Astrocyte (in vitro differentiated cells and primary cell): ENCODE measurements at regions not wholly inside any gene's neighbourhood (a gene's known extent, or its start where the extent isn't known, plus 50 kb on each side); places are given as distances from the start of the nearest gene placed in this dataset.

Source experiments
- DNase-seq: peaks from one replicate; pipeline ENCODE4 v3.0.0-alpha.2; 2010; ENCODE audit warnings: low read depth
- FAIRE-seq: peaks from 2 replicates; lab custom pipeline; 2011; peaks lifted over from hg19 to GRCh38; lab: Jason Lieb, UNC
- H2AFZ ChIP-seq: 2 replicates; pipeline ENCODE4 v1.6.0; 2012; ENCODE audit warnings: low read depth, low read length, inconsistent platforms
- H3K27ac ChIP-seq: 2 replicates; pipeline ENCODE4 v1.5.1; 2011; ENCODE audit warnings: low read depth, low read length, inconsistent platforms
- H3K27me3 ChIP-seq: 2 replicates; pipeline ENCODE4 v1.6.0; 2011; ENCODE audit warnings: low read length, inconsistent platforms; ENCODE audit not compliant: insufficient read depth
- H3K36me3 ChIP-seq: 2 replicates; pipeline ENCODE4 v1.5.1; 2011; ENCODE audit warnings: low read length, inconsistent platforms; ENCODE audit not compliant: insufficient read depth
- H3K4me1 ChIP-seq: 2 replicates; pipeline ENCODE4 v1.5.1; 2011; ENCODE audit warnings: low read length, inconsistent platforms; ENCODE audit not compliant: insufficient read depth
- H3K4me2 ChIP-seq: 2 replicates; pipeline ENCODE4 v1.6.0; 2012; ENCODE audit warnings: low read length, inconsistent platforms
- H3K4me3 ChIP-seq: 2 replicates; pipeline ENCODE4 v1.5.1; 2011; ENCODE audit warnings: low read depth, mild to moderate bottlenecking, low read length, inconsistent platforms; ENCODE audit not compliant: insufficient read depth
- H3K79me2 ChIP-seq: 2 replicates; pipeline ENCODE4 v1.6.0; 2012; ENCODE audit warnings: mild to moderate bottlenecking, low read length, inconsistent platforms; ENCODE audit not compliant: insufficient read depth
- H3K9ac ChIP-seq: 2 replicates; pipeline ENCODE4 v1.6.0; 2012; ENCODE audit warnings: mild to moderate bottlenecking, low read length, inconsistent platforms
- H3K9me3 ChIP-seq: 2 replicates; pipeline ENCODE4 v1.5.1; 2012; ENCODE audit warnings: low read depth, mild to moderate bottlenecking, low read length, inconsistent platforms; ENCODE audit not compliant: insufficient read depth
- H4K20me1 ChIP-seq: 2 replicates; pipeline ENCODE4 v1.6.0; 2012; ENCODE audit warnings: low read length, inconsistent platforms; ENCODE audit not compliant: insufficient read depth
- H3K27ac Mint-ChIP-seq: one replicate; pipeline ENCODE4 v1.8.0; 2021; ENCODE audit warnings: mild to moderate bottlenecking, mixed read lengths; ENCODE audit not compliant: unreplicated experiment
- H3K27me3 Mint-ChIP-seq: one replicate; pipeline ENCODE4 v1.8.0; 2021; ENCODE audit warnings: low read depth, mixed read lengths; ENCODE audit not compliant: unreplicated experiment
- H3K36me3 Mint-ChIP-seq: one replicate; pipeline ENCODE4 v1.8.0; 2021; ENCODE audit warnings: low read depth, mixed read lengths; ENCODE audit not compliant: unreplicated experiment
- H3K4me1 Mint-ChIP-seq: one replicate; pipeline ENCODE4 v1.8.0; 2021; ENCODE audit warnings: low read depth, mixed read lengths; ENCODE audit not compliant: unreplicated experiment
- H3K4me3 Mint-ChIP-seq: one replicate; pipeline ENCODE4 v1.8.0; 2021; ENCODE audit warnings: mild to moderate bottlenecking, moderate library complexity, mixed read lengths; ENCODE audit not compliant: unreplicated experiment
- H3K9me3 Mint-ChIP-seq: one replicate; pipeline ENCODE4 v1.8.0; 2021; ENCODE audit warnings: mild to moderate bottlenecking, mixed read lengths; ENCODE audit not compliant: unreplicated experiment
- CTCF ChIP-seq: IDR thresholded peaks from 2 replicates; pipeline ENCODE4 v1.5.1; 2011; ENCODE audit warnings: low read depth, mild to moderate bottlenecking, inconsistent platforms, low read length, moderate library complexity; ENCODE audit not compliant: insufficient read depth
- EZH2 ChIP-seq: IDR thresholded peaks from 2 replicates; pipeline ENCODE4 v1.6.1; 2012; ENCODE audit warnings: mild to moderate bottlenecking, low read length, inconsistent platforms; ENCODE audit not compliant: insufficient read depth

- FAIRE-seq: no peak
Measured at GRCh38 chr11:129580278-129580677, 204.6 kb downstream of the BARX2 start.

GRCh38 chr11:129584316-129584715 is 208.7 kb downstream of the BARX2 start:
- no peaks in the 10 kb centered on the region for H3K36me3 ChIP-seq
- no peaks in the 10 kb centered on the region for H3K4me1 ChIP-seq
- no peak overlapping the region for H3K27ac Mint-ChIP-seq
- no peak overlapping the region for H3K4me3 ChIP-seq
- H4K20me1 ChIP-seq: no peaks in the 10 kb centered on the region
- H3K9me3 Mint-ChIP-seq: peaks cover 2% of the 10 kb centered on the region
- peaks cover 17% of the 10 kb centered on the region for H3K27me3 Mint-ChIP-seq
- no peak overlapping the region for H3K9ac ChIP-seq
- H2AFZ ChIP-seq: no peak overlapping the region
- H3K27me3 ChIP-seq: no peaks in the 10 kb centered on the region
- no peak for FAIRE-seq
- no peak for DNase-seq
- no peak overlapping the region for H3K27ac ChIP-seq
- no peak for TF ChIP-seq EZH2
- no peak for TF ChIP-seq CTCF
- H3K4me2 ChIP-seq: no peak overlapping the region
- no peaks in the 10 kb centered on the region for H3K9me3 ChIP-seq
- H3K4me3 Mint-ChIP-seq: no peak overlapping the region
- no peaks in the 10 kb centered on the region for H3K4me1 Mint-ChIP-seq
- no peaks in the 10 kb centered on the region for H3K79me2 ChIP-seq
- no peaks in the 10 kb centered on the region for H3K36me3 Mint-ChIP-seq

More at GRCh38 chr11:129580278-129580677, 204.6 kb downstream of the BARX2 start:
- Mint-ChIP-seq H3K36me3 (no peaks in the 10 kb centered on the region), H3K4me1 (no peaks in the 10 kb centered on the region), H3K9me3 (no peaks in the 10 kb centered on the region), H3K27me3 (peaks cover 23% of the 10 kb centered on the region), H3K27ac (no peak overlapping the region), H3K4me3 (no peak overlapping the region)
- H3K27ac ChIP-seq: no peak overlapping the region
- no peak overlapping the region for H3K4me2 ChIP-seq
- no peaks in the 10 kb centered on the region for H3K79me2 ChIP-seq
- no peak overlapping the region for H3K9ac ChIP-seq
- H3K9me3 ChIP-seq: no peaks in the 10 kb centered on the region
- no peak overlapping the region for H2AFZ ChIP-seq
- TF ChIP-seq CTCF (no peak), EZH2 (no peak)
- no peaks in the 10 kb centered on the region for H3K27me3 ChIP-seq
- no peaks in the 10 kb centered on the region for H3K36me3 ChIP-seq
- no peak for DNase-seq
- no peaks in the 10 kb centered on the region for H4K20me1 ChIP-seq
- no peak overlapping the region for H3K4me3 ChIP-seq
- H3K4me1 ChIP-seq: no peaks in the 10 kb centered on the region

GRCh38 chr11:129589190-129589860 is 213.7 kb downstream of the BARX2 start:
- no peak overlapping the region for H3K9ac ChIP-seq
- Mint-ChIP-seq H3K9me3 (peaks cover 2% of the 10 kb centered on the region), H3K27ac (no peak overlapping the region), H3K27me3 (peaks cover 18% of the 10 kb centered on the region), H3K4me3 (no peak overlapping the region), H3K36me3 (no peaks in the 10 kb centered on the region), H3K4me1 (no peaks in the 10 kb centered on the region)
- no peaks in the 10 kb centered on the region for H3K4me1 ChIP-seq
- H3K9me3 ChIP-seq: no peaks in the 10 kb centered on the region
- no peak overlapping the region for H3K4me2 ChIP-seq
- no peak overlapping the region for H3K4me3 ChIP-seq
- H3K79me2 ChIP-seq: no peaks in the 10 kb centered on the region
- no peaks in the 10 kb centered on the region for H4K20me1 ChIP-seq
- no peak overlapping the region for H2AFZ ChIP-seq
- H3K27me3 ChIP-seq: peaks cover 4% of the 10 kb centered on the region
- no peak overlapping the region for H3K27ac ChIP-seq
- FAIRE-seq (no peak), DNase-seq (no peak)
- H3K36me3 ChIP-seq: no peaks in the 10 kb centered on the region
- TF ChIP-seq CTCF: no peak
- no peak for TF ChIP-seq EZH2
